WTC11 (cell line): ENCODE measurements at regions not wholly inside any gene's neighbourhood (a gene's known extent, or its start where the extent isn't known, plus 50 kb on each side); places are given as distances from the start of the nearest gene placed in this dataset.

Experiments
- ATAC-seq: fragments of 200-7000 bp; cut with Tn5 transposase; 2 replicates; pipeline ENCODE4 v1.10.0; 2021; ENCODE audit warnings: mild to moderate bottlenecking, moderate library complexity
- CTCF ChIA-PET: fragments of 300-600 bp; sonication (Branson Sonifier 250); formaldehyde crosslinking; loops from one replicate; lab custom pipeline; 2021; ENCODE audit warnings: antibody characterized with exemption; lab: Charles Lee
- POLR2A ChIA-PET: fragments of 350-600 bp; sonication (Branson Sonifier 250); formaldehyde crosslinking; loops from one replicate; lab custom pipeline; 2021; ENCODE audit warnings: antibody characterized with exemption; lab: Charles Lee
- DNase-seq: peaks from one replicate; pipeline ENCODE4 v3.0.0; 2021; ENCODE audit warnings: low spot score
- H3K27ac Mint-ChIP-seq: 2 replicates; pipeline ENCODE4 v1.8.0; 2021; ENCODE audit warnings: mixed read lengths
- H3K27me3 Mint-ChIP-seq: 2 replicates; pipeline ENCODE4 v1.8.0; 2021; ENCODE audit warnings: low read depth, mild to moderate bottlenecking, moderate library complexity, mixed read lengths
- H3K36me3 Mint-ChIP-seq: 2 replicates; pipeline ENCODE4 v1.8.0; 2021; ENCODE audit warnings: mixed read lengths
- H3K4me1 Mint-ChIP-seq: 2 replicates; pipeline ENCODE4 v1.8.0; 2022; ENCODE audit warnings: mixed read lengths
- H3K4me3 Mint-ChIP-seq: 2 replicates; pipeline ENCODE4 v1.8.0; 2021; ENCODE audit warnings: mild to moderate bottlenecking, moderate library complexity, mixed read lengths
- H3K9me3 Mint-ChIP-seq: 2 replicates; pipeline ENCODE4 v1.8.0; 2021; ENCODE audit warnings: mixed read lengths
- ATF1 ChIP-seq: sonication (generic); formaldehyde crosslinking; IDR thresholded peaks from 2 replicates; pipeline ENCODE4 v1.8.1; 2023; ENCODE audit warnings: mild to moderate bottlenecking, moderate library complexity, missing genetic modification reagents
- ELF4 ChIP-seq: sonication (generic); formaldehyde crosslinking; IDR thresholded peaks from 2 replicates; pipeline ENCODE4 v1.8.1; 2022; ENCODE audit warnings: low read depth, mild to moderate bottlenecking, moderate library complexity, missing genetic modification reagents
- NFE2L1 ChIP-seq: sonication (generic); formaldehyde crosslinking; IDR thresholded peaks from 2 replicates; pipeline ENCODE4 v1.8.1; 2023; ENCODE audit warnings: missing genetic modification reagents
- OVOL2 ChIP-seq: fragments of 250-450 bp; sonication (Bioruptor Pico); IDR thresholded peaks from 2 replicates; pipeline ENCODE4 v1.9.0; 2021; ENCODE audit warnings: mild to moderate bottlenecking, borderline replicate concordance
- SMAD3 ChIP-seq: sonication (generic); formaldehyde crosslinking; IDR thresholded peaks from 2 replicates; pipeline ENCODE4 v1.8.0; 2022; ENCODE audit warnings: missing genetic modification reagents, mild to moderate bottlenecking, borderline replicate concordance
- SMAD4 ChIP-seq: sonication (generic); formaldehyde crosslinking; IDR thresholded peaks from 2 replicates; pipeline ENCODE4 v1.8.0; 2022; ENCODE audit warnings: mild to moderate bottlenecking, missing genetic modification reagents
- SOX15 ChIP-seq: fragments of 250-450 bp; sonication (Bioruptor Pico); IDR thresholded peaks from 2 replicates; pipeline ENCODE4 v1.9.0; 2021; ENCODE audit warnings: mild to moderate bottlenecking
- TEAD4 ChIP-seq: sonication (generic); formaldehyde crosslinking; IDR thresholded peaks from 2 replicates; pipeline ENCODE4 v1.8.0; 2022; ENCODE audit warnings: mild to moderate bottlenecking, missing genetic modification reagents
- ZNF121 ChIP-seq: sonication (generic); formaldehyde crosslinking; IDR thresholded peaks from 2 replicates; pipeline ENCODE4 v1.8.0; 2023; ENCODE audit warnings: missing genetic modification reagents
- ZNF263 ChIP-seq: sonication (generic); formaldehyde crosslinking; IDR thresholded peaks from 2 replicates; pipeline ENCODE4 v1.8.1; 2022; ENCODE audit warnings: low read depth, mild to moderate bottlenecking, moderate library complexity, missing genetic modification reagents
- ZNF317 ChIP-seq: sonication (generic); formaldehyde crosslinking; IDR thresholded peaks from 2 replicates; pipeline ENCODE4 v1.8.1; 2023; ENCODE audit warnings: low read depth, mild to moderate bottlenecking, moderate library complexity, missing genetic modification reagents, borderline replicate concordance
- TF ChIP-seq, protein P1 (sequence below): sonication (generic); formaldehyde crosslinking; IDR thresholded peaks from 2 replicates; pipeline ENCODE4 v1.8.1; 2022; ENCODE audit warnings: low read depth, missing genetic modification reagents, borderline replicate concordance
- TF ChIP-seq, protein P2 (sequence below): sonication (generic); formaldehyde crosslinking; IDR thresholded peaks from 2 replicates; pipeline ENCODE4 v1.8.0; 2022; ENCODE audit warnings: missing genetic modification reagents
- TF ChIP-seq, protein P3 (sequence below): sonication (generic); formaldehyde crosslinking; IDR thresholded peaks from 2 replicates; pipeline ENCODE4 v1.8.0; 2022; ENCODE audit warnings: mild to moderate bottlenecking, missing genetic modification reagents
- TF ChIP-seq, protein P4 (sequence below): fragments of 250-450 bp; sonication (Bioruptor Pico); IDR thresholded peaks from 2 replicates; pipeline ENCODE4 v1.9.0; 2021; ENCODE audit warnings: mild to moderate bottlenecking, borderline replicate concordance
- TF ChIP-seq, protein P5 (sequence below): fragments of 250-450 bp; sonication (Bioruptor Pico); IDR thresholded peaks from 2 replicates; pipeline ENCODE4 v2.1.2; 2022; ENCODE audit warnings: mild to moderate bottlenecking, moderate library complexity
- TF ChIP-seq, protein P6 (sequence below): sonication (generic); formaldehyde crosslinking; IDR thresholded peaks from 2 replicates; pipeline ENCODE4 v1.8.1; 2023; ENCODE audit warnings: mild to moderate bottlenecking, missing genetic modification reagents, moderate library complexity
- TF ChIP-seq, protein P7 (sequence below): fragments of 200-600 bp; IDR thresholded peaks from 2 replicates; pipeline ENCODE4 v1.8.0; 2022; ENCODE audit warnings: antibody characterized with exemption
- TF ChIP-seq, protein P8 (sequence below): sonication (generic); formaldehyde crosslinking; IDR thresholded peaks from 2 replicates; pipeline ENCODE4 v1.8.1; 2022; ENCODE audit warnings: mild to moderate bottlenecking, moderate library complexity, missing genetic modification reagents
- TF ChIP-seq, protein P9 (sequence below): fragments of 250-450 bp; sonication (Bioruptor Pico); IDR thresholded peaks from 2 replicates; pipeline ENCODE4 v1.9.0; 2021; ENCODE audit warnings: mild to moderate bottlenecking

- no peaks in the 10 kb centered on the region for H3K27me3 Mint-ChIP-seq
Observed at GRCh38 chr2:123080331-123080730, 944.8 kb upstream of the CNTNAP5 start.

DNA sequence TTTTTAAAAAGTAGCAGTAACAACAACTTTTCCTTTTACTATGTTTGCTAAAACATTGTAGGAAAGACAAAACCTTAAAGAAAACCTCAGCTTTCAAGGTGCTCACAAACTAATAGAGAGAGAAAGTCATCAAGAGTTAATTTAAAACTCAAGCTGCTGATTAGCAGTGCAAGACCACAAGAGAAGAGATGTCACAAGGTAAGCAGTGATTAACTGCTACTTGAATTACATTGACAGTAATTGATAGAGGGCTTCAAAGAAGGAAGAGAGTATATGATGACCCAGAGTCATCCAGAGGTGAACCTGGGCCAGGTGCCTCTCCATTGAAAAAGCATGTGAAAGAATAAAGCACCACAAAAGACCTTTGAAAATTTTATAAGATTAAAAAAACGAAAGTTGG is 939.6 kb upstream of the CNTNAP5 start:
- no peak overlapping the region for H3K4me3 Mint-ChIP-seq
- POLR2A ChIA-PET = no interaction called here
- no peak for ATAC-seq
- TF ChIP-seq, protein P1, sequence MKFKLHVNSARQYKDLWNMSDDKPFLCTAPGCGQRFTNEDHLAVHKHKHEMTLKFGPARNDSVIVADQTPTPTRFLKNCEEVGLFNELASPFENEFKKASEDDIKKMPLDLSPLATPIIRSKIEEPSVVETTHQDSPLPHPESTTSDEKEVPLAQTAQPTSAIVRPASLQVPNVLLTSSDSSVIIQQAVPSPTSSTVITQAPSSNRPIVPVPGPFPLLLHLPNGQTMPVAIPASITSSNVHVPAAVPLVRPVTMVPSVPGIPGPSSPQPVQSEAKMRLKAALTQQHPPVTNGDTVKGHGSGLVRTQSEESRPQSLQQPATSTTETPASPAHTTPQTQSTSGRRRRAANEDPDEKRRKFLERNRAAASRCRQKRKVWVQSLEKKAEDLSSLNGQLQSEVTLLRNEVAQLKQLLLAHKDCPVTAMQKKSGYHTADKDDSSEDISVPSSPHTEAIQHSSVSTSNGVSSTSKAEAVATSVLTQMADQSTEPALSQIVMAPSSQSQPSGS = no peak
- TF ChIP-seq TEAD4 (CRISPR knock-in tag) (no peak), SMAD4 (no peak), SMAD3 (CRISPR knock-in tag) (no peak), SOX15 (CRISPR knock-in tag) (no peak), NFE2L1 (CRISPR knock-in tag) (no peak), ZNF121 (CRISPR knock-in tag) (no peak), ZNF317 (CRISPR knock-in tag) (no peak), ELF4 (no peak)
- TF ChIP-seq, protein P2, sequence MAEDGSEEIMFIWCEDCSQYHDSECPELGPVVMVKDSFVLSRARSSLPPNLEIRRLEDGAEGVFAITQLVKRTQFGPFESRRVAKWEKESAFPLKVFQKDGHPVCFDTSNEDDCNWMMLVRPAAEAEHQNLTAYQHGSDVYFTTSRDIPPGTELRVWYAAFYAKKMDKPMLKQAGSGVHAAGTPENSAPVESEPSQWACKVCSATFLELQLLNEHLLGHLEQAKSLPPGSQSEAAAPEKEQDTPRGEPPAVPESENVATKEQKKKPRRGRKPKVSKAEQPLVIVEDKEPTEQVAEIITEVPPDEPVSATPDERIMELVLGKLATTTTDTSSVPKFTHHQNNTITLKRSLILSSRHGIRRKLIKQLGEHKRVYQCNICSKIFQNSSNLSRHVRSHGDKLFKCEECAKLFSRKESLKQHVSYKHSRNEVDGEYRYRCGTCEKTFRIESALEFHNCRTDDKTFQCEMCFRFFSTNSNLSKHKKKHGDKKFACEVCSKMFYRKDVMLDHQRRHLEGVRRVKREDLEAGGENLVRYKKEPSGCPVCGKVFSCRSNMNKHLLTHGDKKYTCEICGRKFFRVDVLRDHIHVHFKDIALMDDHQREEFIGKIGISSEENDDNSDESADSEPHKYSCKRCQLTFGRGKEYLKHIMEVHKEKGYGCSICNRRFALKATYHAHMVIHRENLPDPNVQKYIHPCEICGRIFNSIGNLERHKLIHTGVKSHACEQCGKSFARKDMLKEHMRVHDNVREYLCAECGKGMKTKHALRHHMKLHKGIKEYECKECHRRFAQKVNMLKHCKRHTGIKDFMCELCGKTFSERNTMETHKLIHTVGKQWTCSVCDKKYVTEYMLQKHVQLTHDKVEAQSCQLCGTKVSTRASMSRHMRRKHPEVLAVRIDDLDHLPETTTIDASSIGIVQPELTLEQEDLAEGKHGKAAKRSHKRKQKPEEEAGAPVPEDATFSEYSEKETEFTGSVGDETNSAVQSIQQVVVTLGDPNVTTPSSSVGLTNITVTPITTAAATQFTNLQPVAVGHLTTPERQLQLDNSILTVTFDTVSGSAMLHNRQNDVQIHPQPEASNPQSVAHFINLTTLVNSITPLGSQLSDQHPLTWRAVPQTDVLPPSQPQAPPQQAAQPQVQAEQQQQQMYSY = no peak
- TF ChIP-seq, protein P3, sequence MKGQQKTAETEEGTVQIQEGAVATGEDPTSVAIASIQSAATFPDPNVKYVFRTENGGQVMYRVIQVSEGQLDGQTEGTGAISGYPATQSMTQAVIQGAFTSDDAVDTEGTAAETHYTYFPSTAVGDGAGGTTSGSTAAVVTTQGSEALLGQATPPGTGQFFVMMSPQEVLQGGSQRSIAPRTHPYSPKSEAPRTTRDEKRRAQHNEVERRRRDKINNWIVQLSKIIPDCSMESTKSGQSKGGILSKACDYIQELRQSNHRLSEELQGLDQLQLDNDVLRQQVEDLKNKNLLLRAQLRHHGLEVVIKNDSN = no peak
- TF ChIP-seq, protein P4, sequence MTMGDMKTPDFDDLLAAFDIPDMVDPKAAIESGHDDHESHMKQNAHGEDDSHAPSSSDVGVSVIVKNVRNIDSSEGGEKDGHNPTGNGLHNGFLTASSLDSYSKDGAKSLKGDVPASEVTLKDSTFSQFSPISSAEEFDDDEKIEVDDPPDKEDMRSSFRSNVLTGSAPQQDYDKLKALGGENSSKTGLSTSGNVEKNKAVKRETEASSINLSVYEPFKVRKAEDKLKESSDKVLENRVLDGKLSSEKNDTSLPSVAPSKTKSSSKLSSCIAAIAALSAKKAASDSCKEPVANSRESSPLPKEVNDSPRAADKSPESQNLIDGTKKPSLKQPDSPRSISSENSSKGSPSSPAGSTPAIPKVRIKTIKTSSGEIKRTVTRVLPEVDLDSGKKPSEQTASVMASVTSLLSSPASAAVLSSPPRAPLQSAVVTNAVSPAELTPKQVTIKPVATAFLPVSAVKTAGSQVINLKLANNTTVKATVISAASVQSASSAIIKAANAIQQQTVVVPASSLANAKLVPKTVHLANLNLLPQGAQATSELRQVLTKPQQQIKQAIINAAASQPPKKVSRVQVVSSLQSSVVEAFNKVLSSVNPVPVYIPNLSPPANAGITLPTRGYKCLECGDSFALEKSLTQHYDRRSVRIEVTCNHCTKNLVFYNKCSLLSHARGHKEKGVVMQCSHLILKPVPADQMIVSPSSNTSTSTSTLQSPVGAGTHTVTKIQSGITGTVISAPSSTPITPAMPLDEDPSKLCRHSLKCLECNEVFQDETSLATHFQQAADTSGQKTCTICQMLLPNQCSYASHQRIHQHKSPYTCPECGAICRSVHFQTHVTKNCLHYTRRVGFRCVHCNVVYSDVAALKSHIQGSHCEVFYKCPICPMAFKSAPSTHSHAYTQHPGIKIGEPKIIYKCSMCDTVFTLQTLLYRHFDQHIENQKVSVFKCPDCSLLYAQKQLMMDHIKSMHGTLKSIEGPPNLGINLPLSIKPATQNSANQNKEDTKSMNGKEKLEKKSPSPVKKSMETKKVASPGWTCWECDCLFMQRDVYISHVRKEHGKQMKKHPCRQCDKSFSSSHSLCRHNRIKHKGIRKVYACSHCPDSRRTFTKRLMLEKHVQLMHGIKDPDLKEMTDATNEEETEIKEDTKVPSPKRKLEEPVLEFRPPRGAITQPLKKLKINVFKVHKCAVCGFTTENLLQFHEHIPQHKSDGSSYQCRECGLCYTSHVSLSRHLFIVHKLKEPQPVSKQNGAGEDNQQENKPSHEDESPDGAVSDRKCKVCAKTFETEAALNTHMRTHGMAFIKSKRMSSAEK (CRISPR knock-in tag) = no peak
- TF ChIP-seq, protein P5, sequence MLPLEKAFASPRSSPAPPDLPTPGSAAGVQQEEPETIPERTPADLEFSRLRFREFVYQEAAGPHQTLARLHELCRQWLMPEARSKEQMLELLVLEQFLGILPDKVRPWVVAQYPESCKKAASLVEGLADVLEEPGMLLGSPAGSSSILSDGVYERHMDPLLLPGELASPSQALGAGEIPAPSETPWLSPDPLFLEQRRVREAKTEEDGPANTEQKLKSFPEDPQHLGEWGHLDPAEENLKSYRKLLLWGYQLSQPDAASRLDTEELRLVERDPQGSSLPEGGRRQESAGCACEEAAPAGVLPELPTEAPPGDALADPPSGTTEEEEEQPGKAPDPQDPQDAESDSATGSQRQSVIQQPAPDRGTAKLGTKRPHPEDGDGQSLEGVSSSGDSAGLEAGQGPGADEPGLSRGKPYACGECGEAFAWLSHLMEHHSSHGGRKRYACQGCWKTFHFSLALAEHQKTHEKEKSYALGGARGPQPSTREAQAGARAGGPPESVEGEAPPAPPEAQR = no peak
- TF ChIP-seq, protein P6, sequence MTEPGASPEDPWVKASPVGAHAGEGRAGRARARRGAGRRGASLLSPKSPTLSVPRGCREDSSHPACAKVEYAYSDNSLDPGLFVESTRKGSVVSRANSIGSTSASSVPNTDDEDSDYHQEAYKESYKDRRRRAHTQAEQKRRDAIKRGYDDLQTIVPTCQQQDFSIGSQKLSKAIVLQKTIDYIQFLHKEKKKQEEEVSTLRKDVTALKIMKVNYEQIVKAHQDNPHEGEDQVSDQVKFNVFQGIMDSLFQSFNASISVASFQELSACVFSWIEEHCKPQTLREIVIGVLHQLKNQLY = no peak
- TF ChIP-seq, protein P7, sequence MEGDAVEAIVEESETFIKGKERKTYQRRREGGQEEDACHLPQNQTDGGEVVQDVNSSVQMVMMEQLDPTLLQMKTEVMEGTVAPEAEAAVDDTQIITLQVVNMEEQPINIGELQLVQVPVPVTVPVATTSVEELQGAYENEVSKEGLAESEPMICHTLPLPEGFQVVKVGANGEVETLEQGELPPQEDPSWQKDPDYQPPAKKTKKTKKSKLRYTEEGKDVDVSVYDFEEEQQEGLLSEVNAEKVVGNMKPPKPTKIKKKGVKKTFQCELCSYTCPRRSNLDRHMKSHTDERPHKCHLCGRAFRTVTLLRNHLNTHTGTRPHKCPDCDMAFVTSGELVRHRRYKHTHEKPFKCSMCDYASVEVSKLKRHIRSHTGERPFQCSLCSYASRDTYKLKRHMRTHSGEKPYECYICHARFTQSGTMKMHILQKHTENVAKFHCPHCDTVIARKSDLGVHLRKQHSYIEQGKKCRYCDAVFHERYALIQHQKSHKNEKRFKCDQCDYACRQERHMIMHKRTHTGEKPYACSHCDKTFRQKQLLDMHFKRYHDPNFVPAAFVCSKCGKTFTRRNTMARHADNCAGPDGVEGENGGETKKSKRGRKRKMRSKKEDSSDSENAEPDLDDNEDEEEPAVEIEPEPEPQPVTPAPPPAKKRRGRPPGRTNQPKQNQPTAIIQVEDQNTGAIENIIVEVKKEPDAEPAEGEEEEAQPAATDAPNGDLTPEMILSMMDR = no peak

More at GRCh38 chr2:123080331-123080730, 944.8 kb upstream of the CNTNAP5 start:
- no peak overlapping the region for H3K27ac Mint-ChIP-seq
- no peak overlapping the region for H3K4me3 Mint-ChIP-seq
- CTCF ChIA-PET = no interaction called here
- DNase-seq = no peak
- H3K36me3 Mint-ChIP-seq = peaks cover 10% of the 10 kb centered on the region
- 0 out of 2 replicates have a peak, but pooled peaks cover 5% of the 10 kb centered on the region for H3K4me1 Mint-ChIP-seq
- TF ChIP-seq, protein P8, sequence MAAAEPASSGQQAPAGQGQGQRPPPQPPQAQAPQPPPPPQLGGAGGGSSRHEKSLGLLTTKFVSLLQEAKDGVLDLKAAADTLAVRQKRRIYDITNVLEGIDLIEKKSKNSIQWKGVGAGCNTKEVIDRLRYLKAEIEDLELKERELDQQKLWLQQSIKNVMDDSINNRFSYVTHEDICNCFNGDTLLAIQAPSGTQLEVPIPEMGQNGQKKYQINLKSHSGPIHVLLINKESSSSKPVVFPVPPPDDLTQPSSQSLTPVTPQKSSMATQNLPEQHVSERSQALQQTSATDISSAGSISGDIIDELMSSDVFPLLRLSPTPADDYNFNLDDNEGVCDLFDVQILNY = no peak
- TF ChIP-seq OVOL2 (CRISPR knock-in tag) = no peak
- no peak for TF ChIP-seq ATF1 (CRISPR knock-in tag)
- TF ChIP-seq ZNF263 = no peak
- TF ChIP-seq, protein P9, sequence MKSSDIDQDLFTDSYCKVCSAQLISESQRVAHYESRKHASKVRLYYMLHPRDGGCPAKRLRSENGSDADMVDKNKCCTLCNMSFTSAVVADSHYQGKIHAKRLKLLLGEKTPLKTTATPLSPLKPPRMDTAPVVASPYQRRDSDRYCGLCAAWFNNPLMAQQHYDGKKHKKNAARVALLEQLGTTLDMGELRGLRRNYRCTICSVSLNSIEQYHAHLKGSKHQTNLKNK = no peak
- TF ChIP-seq, all 79 proteins: peak for 0
- POLR2A ChIA-PET = no interaction called here
- peaks cover 14% of the 10 kb centered on the region for H3K9me3 Mint-ChIP-seq
- no peak for ATAC-seq

More for the DNA sequence above, 939.6 kb upstream of the CNTNAP5 start:
- Mint-ChIP-seq H3K4me1 (no peaks in the 10 kb centered on the region), H3K9me3 (0 out of 2 replicates have a peak, but pooled peaks cover under 1% of the 10 kb centered on the region), H3K27me3 (no peaks in the 10 kb centered on the region), H3K27ac (no peak overlapping the region), H3K36me3 (no peaks in the 10 kb centered on the region)
- DNase-seq = no peak
- CTCF ChIA-PET = no interaction called here
